Heart left ventricle (tissue), 16 donors: ENCODE measurements at regions not wholly inside any gene's neighbourhood (a gene's known extent, or its start where the extent isn't known, plus 50 kb on each side); places are given as distances from the start of the nearest gene placed in this dataset.

Experiments used
- ATAC-seq, 4 donors: fragments of 200-7000 bp; cut with Tn5 transposase; one replicate each; pipeline ENCODE4 v1.9.1; 2020 to 2022; ENCODE audit warnings: moderate library complexity in 4 of 4, mild to moderate bottlenecking in 3 of 4, moderate number of reproducible peaks in 1 of 4
- DNase-seq, 5 donors: peaks; one replicate each; pipeline ENCODE4 v3.0.0-alpha.2; 2020
- H3K27ac ChIP-seq, 12 donors: fragments of 200-600 bp; sonication (generic) in 4 of 12; one replicate each; pipeline versions ENCODE4 v1.5.0 to v1.8.0; 2016 to 2022; ENCODE audit warnings: mild to moderate bottlenecking in 2 of 12
- H3K27me3 ChIP-seq, 9 donors: fragments of 200-600 bp; sonication (generic) in 2 of 9; one replicate each; pipeline versions ENCODE4 v1.5.1 to v1.8.0; 2016 to 2022; ENCODE audit warnings: mild to moderate bottlenecking in 3 of 9
- H3K36me3 ChIP-seq, 9 donors: fragments of 200-600 bp; sonication (generic) in 2 of 9; one replicate each; pipeline versions ENCODE4 v1.5.0 to v1.8.0; 2018 to 2022; ENCODE audit warnings: mild to moderate bottlenecking in 2 of 9
- H3K4me1 ChIP-seq, 12 donors: fragments of 200-600 bp; sonication (generic) in 4 of 12; one replicate each; pipeline versions ENCODE4 v1.5.0 to v1.8.0; 2016 to 2022; ENCODE audit warnings: mild to moderate bottlenecking in 3 of 12
- H3K4me3 ChIP-seq, 12 donors: fragments of 200-600 bp; sonication (generic) in 4 of 12; one replicate each; pipeline versions ENCODE4 v1.5.0 to v1.8.0; 2017 to 2022; ENCODE audit warnings: mild to moderate bottlenecking in 9 of 12, moderate library complexity in 4 of 12
- H3K9me3 ChIP-seq, 12 donors: fragments of 200-600 bp; sonication (generic) in 4 of 12; one replicate each; pipeline versions ENCODE4 v1.5.0 to v1.8.0; 2016 to 2022; ENCODE audit warnings: mild to moderate bottlenecking in 1 of 12
- POLR2A ChIP-seq, 2 donors: fragments of 450-650 bp; IDR thresholded peaks; one replicate each; pipeline ENCODE4 v1.6.1; 2017; ENCODE audit warnings: antibody characterized with exemption in 2 of 2, mild to moderate bottlenecking in 2 of 2, moderate library complexity in 2 of 2
- WGBS, 4 donors: extraction: QIAGEN DNeasy Blood & Tissue Kit in 2 of 4; methylation state at CpG; one replicate each; pipeline versions ENCODE4 v1.1.5 to v1.1.7; 2013 to 2018; 5-methylcytosine and 5-hydroxymethylcytosine counted together
- intact Hi-C, 10 donors: fragments of 100-400 bp; cut with DNase I; formaldehyde crosslinking; loops; one replicate each; pipeline versions ENCODE4 v1.11.1 to v1.14.2; 2022
- TF ChIP-seq, protein P1 (sequence below), 12 donors: fragments of 200-600 bp; sonication (generic) in 4 of 12; IDR thresholded peaks; one replicate each; pipeline versions ENCODE4 v1.5.0 to v1.8.0; 2018 to 2022; ENCODE audit warnings: antibody characterized with exemption in 12 of 12, mild to moderate bottlenecking in 5 of 12
- donor health status: ischemic (EF 13 %, LVEDD 7.1; RV severe dilation, severe dysfunction).
- donor health status: healthy with polysubstance abuse.
- donor health status: DM: no; HTN: yes; CAD: no.
- donor health status: DM: no; HTN: no; CAD: no.
- donor health status: ischemic (EF 25% LVEDD 6.9; RV normal size, moderate dysfunction).
- donor health status: ischemic (EF 25% LVEDD 5.7; RV mildly dilated, moderate dysfunction).
- donor health status: healthy.
- donor health status: DM: yes; HTN: yes; CAD: no.
- donor health status: ischemic (EF 35%, LVEDD 5.7; RV mildly dilated, moderate dysfunction).
- donor health status: nonischemic (EF 11% LVEDD 7.7; RV severe dilation, severe dysfunction).
- donor health status: DM: yes; HTN: yes; CAD: no.
- donor health status: PGD.
- donor health status: ischemic (EF 29% LVEDD 5.4; RV normal size, mild dysfunction).
- donor health status: nonischemic (EF 23%, LVEDD 6.1; RV moderate dilation, normal function).

DNA sequence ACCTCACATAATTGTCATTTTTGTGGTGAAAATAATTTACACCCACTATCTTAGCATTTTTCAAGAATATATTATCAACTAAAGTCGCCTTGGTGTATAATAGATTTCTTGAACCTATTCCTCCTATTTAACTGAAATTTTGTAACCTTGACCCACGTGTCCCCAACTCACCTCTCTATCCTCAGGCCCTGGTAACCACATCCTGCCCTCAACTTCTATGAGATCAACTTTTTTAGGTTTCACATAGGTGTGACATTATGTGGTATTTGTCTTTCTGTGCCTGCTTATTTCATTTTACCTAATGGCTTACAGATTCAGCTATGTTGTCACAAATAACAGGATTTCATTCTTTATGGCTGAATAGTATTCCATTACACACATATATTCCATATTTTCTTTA lies 73.0 kb upstream of the CNTNAP4 start:
- intact Hi-C loops = no loop called here
- Histone ChIP-seq H3K27ac (no peak overlapping the region), H3K27me3 (no peaks in the 10 kb centered on the region), H3K9me3 (peaks cover 0 to 4% (median 0%) of the 10 kb centered on the region in 12 donors), H3K36me3 (no peaks in the 10 kb centered on the region), H3K4me1 (no peaks in the 10 kb centered on the region), H3K4me3 (no peak overlapping the region)
- 37 to 71% (median 62%) methylated on average over 2 of the region's 2 CpGs for WGBS, 4 donors
- ATAC-seq = no peak
- TF ChIP-seq, protein P1, sequence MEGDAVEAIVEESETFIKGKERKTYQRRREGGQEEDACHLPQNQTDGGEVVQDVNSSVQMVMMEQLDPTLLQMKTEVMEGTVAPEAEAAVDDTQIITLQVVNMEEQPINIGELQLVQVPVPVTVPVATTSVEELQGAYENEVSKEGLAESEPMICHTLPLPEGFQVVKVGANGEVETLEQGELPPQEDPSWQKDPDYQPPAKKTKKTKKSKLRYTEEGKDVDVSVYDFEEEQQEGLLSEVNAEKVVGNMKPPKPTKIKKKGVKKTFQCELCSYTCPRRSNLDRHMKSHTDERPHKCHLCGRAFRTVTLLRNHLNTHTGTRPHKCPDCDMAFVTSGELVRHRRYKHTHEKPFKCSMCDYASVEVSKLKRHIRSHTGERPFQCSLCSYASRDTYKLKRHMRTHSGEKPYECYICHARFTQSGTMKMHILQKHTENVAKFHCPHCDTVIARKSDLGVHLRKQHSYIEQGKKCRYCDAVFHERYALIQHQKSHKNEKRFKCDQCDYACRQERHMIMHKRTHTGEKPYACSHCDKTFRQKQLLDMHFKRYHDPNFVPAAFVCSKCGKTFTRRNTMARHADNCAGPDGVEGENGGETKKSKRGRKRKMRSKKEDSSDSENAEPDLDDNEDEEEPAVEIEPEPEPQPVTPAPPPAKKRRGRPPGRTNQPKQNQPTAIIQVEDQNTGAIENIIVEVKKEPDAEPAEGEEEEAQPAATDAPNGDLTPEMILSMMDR (IDR thresholded peaks at IDR 0.05) = no peak
- no peak for TF ChIP-seq POLR2A (IDR thresholded peaks at IDR 0.05)
- DNase-seq = no peak

DNA sequence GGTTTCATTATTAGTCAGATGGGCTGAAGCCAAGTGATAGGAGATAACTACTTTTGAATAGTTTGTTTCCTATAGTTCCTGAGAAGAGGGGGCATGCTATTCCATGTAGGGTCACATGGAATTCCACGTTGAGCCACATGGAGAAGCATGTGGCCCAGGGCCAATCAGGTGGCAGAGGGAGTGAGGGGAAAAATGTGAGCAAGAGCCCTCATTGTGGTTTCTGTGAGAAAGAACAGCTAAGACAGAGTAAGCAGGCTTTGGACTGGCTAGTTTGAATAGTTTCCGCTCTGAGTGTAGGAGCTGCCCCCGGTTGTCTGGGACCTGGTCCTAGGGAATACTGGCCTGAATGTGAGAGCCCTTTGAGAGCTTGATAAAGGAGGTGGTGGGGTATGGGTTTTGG lies 69.9 kb upstream of the CNTNAP4 start:
- TF ChIP-seq, protein P1 (IDR thresholded peaks at IDR 0.05) = no peak
- no peak for TF ChIP-seq POLR2A (IDR thresholded peaks at IDR 0.05)
- H3K4me1 ChIP-seq = no peaks in the 10 kb centered on the region
- H3K4me3 ChIP-seq = no peak overlapping the region
- intact Hi-C loops = no loop called here
- WGBS, 4 donors = 39 to 64% (median 59%) methylated on average over 3 of the region's 3 CpGs
- DNase-seq (no peak), ATAC-seq (no peak)
- H3K27me3 ChIP-seq = no peaks in the 10 kb centered on the region
- no peak overlapping the region for H3K27ac ChIP-seq
- H3K9me3 ChIP-seq = peaks cover 0 to 8% (median 0%) of the 10 kb centered on the region in 12 donors
- no peaks in the 10 kb centered on the region for H3K36me3 ChIP-seq

DNA sequence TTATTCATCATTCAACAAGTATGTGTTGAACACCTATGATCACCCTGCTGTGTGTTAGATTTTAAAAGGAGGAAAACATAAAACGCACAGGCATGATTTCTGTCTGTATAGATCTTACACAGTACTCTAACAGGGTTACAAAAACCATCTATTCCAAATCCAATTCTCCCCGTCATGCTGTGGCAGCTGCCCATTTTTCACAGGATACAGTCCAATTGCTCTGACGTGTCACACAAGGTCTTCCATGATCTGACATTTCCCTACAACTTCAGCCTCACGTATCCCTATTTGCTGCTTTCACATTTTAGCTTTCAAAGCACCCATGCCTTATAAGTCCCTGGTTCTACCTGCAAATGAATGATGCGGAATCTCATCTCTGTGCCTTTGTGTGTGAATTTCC lies 67.0 kb upstream of the CNTNAP4 start:
- ATAC-seq (no peak), DNase-seq (no peak)
- Histone ChIP-seq H3K27me3 (no peaks in the 10 kb centered on the region), H3K9me3 (peaks cover 0 to 19% (median 0%) of the 10 kb centered on the region in 12 donors), H3K4me1 (no peaks in the 10 kb centered on the region), H3K27ac (no peak overlapping the region), H3K4me3 (no peak overlapping the region), H3K36me3 (no peaks in the 10 kb centered on the region)
- WGBS, 4 donors = 64 to 69% (median 65%) methylated on average over 5 of the region's 5 CpGs
- no peak for TF ChIP-seq POLR2A (IDR thresholded peaks at IDR 0.05)
- TF ChIP-seq, protein P1 (IDR thresholded peaks at IDR 0.05) = no peak
- intact Hi-C loops = no loop called here

DNA sequence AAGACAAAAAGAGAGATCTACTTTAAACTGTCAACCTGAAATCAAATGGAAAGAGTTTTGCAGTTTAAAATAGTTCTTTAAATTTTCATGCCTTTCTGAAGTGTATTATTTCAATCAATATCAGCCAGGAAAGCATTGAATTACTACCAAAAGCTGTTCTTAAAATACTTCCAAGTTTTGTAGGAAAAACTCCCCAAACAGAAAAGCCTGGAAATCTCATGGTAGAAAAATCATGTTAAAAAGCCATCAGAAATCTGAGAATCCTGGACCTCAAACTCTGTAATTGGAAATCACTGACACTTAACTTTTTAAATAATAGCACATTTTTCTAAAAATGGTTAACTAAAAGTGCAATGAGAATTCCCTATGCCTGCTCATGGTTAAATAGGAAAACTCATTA lies 63.3 kb upstream of the CNTNAP4 start:
- intact Hi-C loops = no loop called here
- Histone ChIP-seq H3K27ac (no peak overlapping the region), H3K36me3 (no peaks in the 10 kb centered on the region), H3K9me3 (peaks cover 0 to 19% (median 0%) of the 10 kb centered on the region in 12 donors), H3K27me3 (peaks cover 0 to 2% (median 0%) of the 10 kb centered on the region in 9 donors), H3K4me3 (no peak overlapping the region), H3K4me1 (no peaks in the 10 kb centered on the region)
- no peak for DNase-seq
- TF ChIP-seq POLR2A (IDR thresholded peaks at IDR 0.05) = no peak
- TF ChIP-seq, protein P1 (IDR thresholded peaks at IDR 0.05) = no peak
- no peak for ATAC-seq
